Stimulated activated CD4-positive, alpha-beta T cell treated with anti-CD3 and anti-CD28 coated beads, Interleukin-1b, Interleukin-23, amount 100 ng/mL, for 24 hours (primary cell): ENCODE measurements at regions not wholly inside any gene's neighbourhood (a gene's known extent, or its start where the extent isn't known, plus 50 kb on each side); places are given as distances from the start of the nearest gene placed in this dataset.

ENCODE experiments used
- DNase-seq, 4 experiments: peaks; one replicate each; pipeline ENCODE4 v3.0.0-alpha.2; 2020; ENCODE audit warnings: low read depth in 4 of 4, low spot score in 1 of 4

GRCh38 chr7:55641273-55641691 is 69.0 kb upstream of the VOPP1 start:
- DNase-seq = peak in 1 of 4 experiments; percentile 7

GRCh38 chr7:55639640-55640039 is 67.3 kb upstream of the VOPP1 start:
- no peak for DNase-seq

- no peak for DNase-seq
Observed at GRCh38 chr7:55629051-55629677, 56.9 kb upstream of the VOPP1 start.

GRCh38 chr7:55624813-55625212 is 52.5 kb upstream of the VOPP1 start:
- no peak for DNase-seq

- no peak for DNase-seq
Observed at GRCh38 chr7:55623617-55624016, 51.3 kb upstream of the VOPP1 start.

GRCh38 chr7:55622241-55622640 is 49.9 kb upstream of the VOPP1 start:
- DNase-seq = no peak
